Neural progenitor cell (in vitro differentiated cells): ENCODE measurements at regions not wholly inside any gene's neighbourhood (a gene's known extent, or its start where the extent isn't known, plus 50 kb on each side); places are given as distances from the start of the nearest gene placed in this dataset.

Experiments used
- DNase-seq: peaks from one replicate; pipeline ENCODE4 v3.0.0-alpha.2; 2016; ENCODE audit warnings: low spot score
- H2AFZ ChIP-seq: fragments of 200-600 bp; sonication (generic); replicated peaks from 2 replicates; pipeline ENCODE4 v1.6.1; 2016; ENCODE audit warnings: antibody characterized with exemption
- H3F3A ChIP-seq: fragments of 200-600 bp; sonication (generic); 2 replicates; pipeline ENCODE4 v1.6.1; 2016; ENCODE audit warnings: antibody characterized with exemption, low read depth
- H3K27ac ChIP-seq: fragments of 200-600 bp; sonication (generic); 2 replicates; pipeline ENCODE4 v1.5.1; 2016; ENCODE audit warnings: mild to moderate bottlenecking
- H3K27me3 ChIP-seq: fragments of 200-600 bp; sonication (generic); 2 replicates; pipeline ENCODE4 v1.6.1; 2016; ENCODE audit warnings: mild to moderate bottlenecking, moderate library complexity
- H3K36me3 ChIP-seq: fragments of 200-600 bp; sonication (generic); 2 replicates; pipeline ENCODE4 v1.5.1; 2016
- H3K4me1 ChIP-seq: fragments of 200-600 bp; sonication (generic); 2 replicates; pipeline ENCODE4 v1.6.1; 2016; ENCODE audit warnings: mixed run types
- H3K4me2 ChIP-seq: fragments of 200-600 bp; sonication (generic); 2 replicates; pipeline ENCODE4 v1.6.1; 2016
- H3K4me3 ChIP-seq: fragments of 200-600 bp; sonication (generic); 2 replicates; pipeline ENCODE4 v1.5.1; 2016
- H3K79me2 ChIP-seq: fragments of 200-600 bp; sonication (generic); 2 replicates; pipeline ENCODE4 v1.6.1; 2016; ENCODE audit warnings: low read depth
- H3K9ac ChIP-seq: fragments of 200-600 bp; sonication (generic); 2 replicates; pipeline ENCODE4 v1.6.1; 2016
- H3K9me3 ChIP-seq: fragments of 200-600 bp; sonication (generic); 2 replicates; pipeline ENCODE4 v1.5.1; 2016; ENCODE audit warnings: low read depth
- H4K20me1 ChIP-seq: fragments of 200-600 bp; sonication (generic); 2 replicates; pipeline ENCODE4 v1.6.1; 2016; ENCODE audit warnings: low read depth
- H3K27ac Mint-ChIP-seq: 3 replicates; pipeline ENCODE4 v1.8.0; 2021; ENCODE audit warnings: mixed read lengths
- H3K27me3 Mint-ChIP-seq: 2 replicates; pipeline ENCODE4 v1.8.0; 2022; ENCODE audit warnings: low read depth, mild to moderate bottlenecking, inconsistent platforms, moderate library complexity, mixed read lengths; ENCODE audit not compliant: insufficient read depth
- H3K36me3 Mint-ChIP-seq: 3 replicates; pipeline ENCODE4 v1.8.0; 2021; ENCODE audit warnings: mixed read lengths
- H3K4me1 Mint-ChIP-seq: 3 replicates; pipeline ENCODE4 v1.8.0; 2021; ENCODE audit warnings: mixed read lengths
- H3K4me3 Mint-ChIP-seq: 3 replicates; pipeline ENCODE4 v1.8.0; 2021; ENCODE audit warnings: mild to moderate bottlenecking, moderate library complexity, mixed read lengths
- H3K9me3 Mint-ChIP-seq: 3 replicates; pipeline ENCODE4 v1.8.0; 2020; ENCODE audit warnings: mixed read lengths
- CTCF ChIP-seq: fragments of 200-600 bp; sonication (generic); IDR thresholded peaks from 2 replicates; pipeline ENCODE4 v1.5.1; 2017; ENCODE audit warnings: antibody characterized with exemption, mild to moderate bottlenecking
- EZH2 ChIP-seq: fragments of 200-600 bp; sonication (generic); IDR thresholded peaks from 2 replicates; pipeline ENCODE4 v1.6.1; 2017; ENCODE audit warnings: antibody characterized with exemption, mild to moderate bottlenecking, moderate library complexity
- EZH2phosphoT487 ChIP-seq: fragments of 200-600 bp; sonication (generic); IDR thresholded peaks from 2 replicates; pipeline ENCODE4 v1.6.1; 2017; ENCODE audit warnings: antibody characterized with exemption

- Histone ChIP-seq H3K36me3 (no peaks in the 10 kb centered on the region), H3K27ac (no peak overlapping the region), H3K4me1 (no peaks in the 10 kb centered on the region), H3K9me3 (no peaks in the 10 kb centered on the region), H4K20me1 (no peaks in the 10 kb centered on the region), H3K79me2 (no peaks in the 10 kb centered on the region), H2AFZ (no peak overlapping the region), H3F3A (no peaks in the 10 kb centered on the region), H3K4me3 (no peak overlapping the region), H3K4me2 (no peak overlapping the region), H3K27me3 (no peaks in the 10 kb centered on the region), H3K9ac (no peak overlapping the region)
- Mint-ChIP-seq H3K36me3 (no peaks in the 10 kb centered on the region), H3K4me3 (no peak overlapping the region), H3K9me3 (peaks cover 12% of the 10 kb centered on the region), H3K27ac (no peak overlapping the region), H3K27me3 (peaks cover 12% of the 10 kb centered on the region), H3K4me1 (peaks cover 5% of the 10 kb centered on the region)
- no peak for TF ChIP-seq EZH2
- TF ChIP-seq CTCF, result no peak
- TF ChIP-seq EZH2phosphoT487, result no peak
- no peak for DNase-seq
Observed at GRCh38 chr2:235165136-235165535, 213.3 kb downstream of the SH3BP4 start.

- Histone ChIP-seq H3F3A (no peaks in the 10 kb centered on the region), H3K4me3 (no peak overlapping the region), H3K4me2 (no peak overlapping the region), H3K27ac (no peak overlapping the region), H3K9ac (no peak overlapping the region), H3K27me3 (no peaks in the 10 kb centered on the region), H3K36me3 (no peaks in the 10 kb centered on the region), H3K9me3 (no peaks in the 10 kb centered on the region), H4K20me1 (no peaks in the 10 kb centered on the region), H2AFZ (no peak overlapping the region), H3K79me2 (no peaks in the 10 kb centered on the region), H3K4me1 (peaks cover 2% of the 10 kb centered on the region)
- TF ChIP-seq EZH2 (no peak), EZH2phosphoT487 (no peak), CTCF (no peak)
- no peak for DNase-seq
- Mint-ChIP-seq H3K9me3 (peaks cover 11% of the 10 kb centered on the region), H3K27me3 (peaks cover 11% of the 10 kb centered on the region), H3K36me3 (no peaks in the 10 kb centered on the region), H3K4me1 (peaks cover 10% of the 10 kb centered on the region), H3K27ac (no peak overlapping the region), H3K4me3 (no peak overlapping the region)
Observed at GRCh38 chr2:235165631-235166030, 213.8 kb downstream of the SH3BP4 start.

GRCh38 chr2:235168174-235168979 lies 216.6 kb downstream of the SH3BP4 start:
- no peak overlapping the region for H3K27ac ChIP-seq
- no peaks in the 10 kb centered on the region for H3K36me3 ChIP-seq
- Mint-ChIP-seq H3K27me3 (peaks cover 11% of the 10 kb centered on the region), H3K9me3 (peaks cover 7% of the 10 kb centered on the region), H3K4me3 (peak overlapping the region; percentile 3), H3K36me3 (no peaks in the 10 kb centered on the region), H3K27ac (peak overlapping the region; percentile 28), H3K4me1 (peaks cover 23% of the 10 kb centered on the region)
- TF ChIP-seq EZH2phosphoT487 (no peak), EZH2 (no peak), CTCF (no peak)
- no peaks in the 10 kb centered on the region for H3K9me3 ChIP-seq
- H3K79me2 ChIP-seq, result no peaks in the 10 kb centered on the region
- H4K20me1 ChIP-seq, result no peaks in the 10 kb centered on the region
- H3K27me3 ChIP-seq, result no peaks in the 10 kb centered on the region
- no peak for DNase-seq
- H3F3A ChIP-seq, result no peaks in the 10 kb centered on the region
- no peak overlapping the region for H3K9ac ChIP-seq
- H3K4me2 ChIP-seq, result no peak overlapping the region
- H3K4me1 ChIP-seq, result peaks cover 7% of the 10 kb centered on the region
- H3K4me3 ChIP-seq, result no peak overlapping the region
- no peak overlapping the region for H2AFZ ChIP-seq
